NCI-H524 treated with DMSO at 0.1 percent for 48 hours (cell line): ENCODE measurements at regions not wholly inside any gene's neighbourhood (a gene's known extent, or its start where the extent isn't known, plus 50 kb on each side); places are given as distances from the start of the nearest gene placed in this dataset.
"Not testable (repeated sequence)": the region's sequence is repeated elsewhere in the genome, so short reads cannot be mapped to it uniquely, and the experiment has no call there.

Experiments used
- DNase-seq: peaks from one replicate; lab custom pipeline; 2025; lab: John Stamatoyannopoulos, UW

DNA sequence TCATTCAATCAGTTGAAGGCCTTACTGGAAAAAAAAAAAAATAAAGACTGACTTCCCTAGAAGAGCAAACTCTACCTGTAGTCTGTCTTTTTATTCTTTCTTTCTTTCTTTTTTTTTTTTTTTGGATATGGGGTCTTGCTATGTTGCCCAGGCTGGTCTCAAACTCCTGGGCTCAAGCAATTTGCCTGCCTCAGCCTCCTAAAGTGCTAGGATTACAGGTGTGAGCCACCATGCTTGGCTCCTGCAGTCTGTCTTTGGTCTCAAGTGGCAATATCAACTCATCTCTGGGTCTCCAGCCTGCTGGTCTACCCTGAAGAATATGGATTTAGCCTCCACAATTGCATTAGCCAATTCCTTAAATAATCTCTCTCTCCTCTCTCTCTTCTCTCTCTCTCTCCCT, 167.7 kb upstream of the P2RY1 start:
- DNase-seq = no peak

DNA sequence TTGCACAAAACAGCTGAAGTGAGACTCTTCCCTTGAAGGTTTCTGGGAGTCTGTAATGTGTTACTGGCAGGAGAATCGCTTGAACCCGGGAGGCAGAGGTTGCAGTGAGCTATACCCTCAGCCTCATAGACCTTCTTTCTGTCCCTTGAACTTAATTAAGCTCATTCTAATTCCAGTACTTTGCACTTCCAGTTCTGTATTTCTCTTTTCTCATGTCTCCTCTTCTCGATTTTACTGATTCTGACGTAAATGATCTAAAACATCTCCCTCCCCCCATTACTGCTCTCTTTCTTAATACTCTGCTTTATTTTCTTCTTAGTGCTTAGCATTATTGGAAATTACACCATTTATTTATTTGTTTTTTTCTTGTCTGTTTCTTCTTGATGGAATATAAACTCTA, 165.4 kb upstream of the P2RY1 start:
- no peak for DNase-seq

DNA sequence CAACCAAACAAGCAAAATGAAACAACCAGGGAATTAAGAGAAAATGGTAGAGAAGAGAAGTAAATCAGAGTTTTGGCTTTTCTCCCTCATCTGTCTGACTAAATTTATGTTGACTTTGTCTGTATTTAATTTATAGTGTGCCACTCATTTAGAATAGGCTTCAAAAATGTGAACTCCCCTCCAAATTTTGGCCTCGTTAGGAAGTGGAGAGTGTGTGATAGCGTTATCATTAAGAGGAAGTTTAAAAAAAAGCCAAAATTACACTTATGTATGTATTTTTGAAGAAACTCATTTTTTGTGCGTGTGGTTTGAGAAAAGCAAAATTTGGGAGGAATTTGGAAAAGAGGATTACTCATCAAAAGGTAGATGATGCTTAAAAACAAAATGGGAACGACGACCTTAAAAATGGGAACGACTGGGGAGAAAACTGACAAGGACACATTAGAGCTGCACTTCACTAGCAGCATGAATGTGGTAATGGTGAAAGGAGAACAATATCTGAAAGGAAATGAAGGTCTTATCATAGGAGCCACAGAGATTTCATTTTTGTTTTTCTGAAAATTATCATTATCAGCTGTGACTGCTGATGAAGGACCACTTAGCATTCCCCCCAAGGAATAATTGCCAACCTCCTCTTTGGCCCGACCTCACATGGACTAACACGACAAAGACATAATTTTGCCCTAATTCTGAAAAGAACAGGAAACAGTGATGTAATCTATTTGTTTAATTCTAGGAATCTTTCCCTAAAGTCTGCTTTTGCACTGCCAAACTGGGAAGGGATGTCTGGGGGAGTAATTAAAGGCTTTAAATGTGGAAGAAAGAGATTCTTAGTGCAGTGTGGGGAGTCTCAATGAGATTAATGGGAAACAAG, 163.2 kb upstream of the P2RY1 start:
- no peak for DNase-seq

DNA sequence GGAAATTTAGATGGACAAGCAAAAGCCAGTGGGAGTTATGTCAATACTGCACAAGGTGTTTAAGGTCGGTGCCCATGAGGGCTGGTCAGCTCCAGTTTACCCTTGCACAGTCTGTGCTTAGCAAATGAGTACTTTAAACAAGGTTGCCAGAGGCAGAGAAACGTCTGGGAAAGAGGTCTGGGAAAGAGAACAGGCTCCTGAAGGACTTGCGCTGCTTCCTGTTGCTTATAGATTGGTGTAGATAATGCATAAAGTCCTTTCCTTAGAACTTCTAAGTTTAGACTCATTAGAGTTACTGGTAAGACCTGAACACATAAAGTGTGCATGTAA, 162.6 kb upstream of the P2RY1 start:
- DNase-seq = no peak

DNA sequence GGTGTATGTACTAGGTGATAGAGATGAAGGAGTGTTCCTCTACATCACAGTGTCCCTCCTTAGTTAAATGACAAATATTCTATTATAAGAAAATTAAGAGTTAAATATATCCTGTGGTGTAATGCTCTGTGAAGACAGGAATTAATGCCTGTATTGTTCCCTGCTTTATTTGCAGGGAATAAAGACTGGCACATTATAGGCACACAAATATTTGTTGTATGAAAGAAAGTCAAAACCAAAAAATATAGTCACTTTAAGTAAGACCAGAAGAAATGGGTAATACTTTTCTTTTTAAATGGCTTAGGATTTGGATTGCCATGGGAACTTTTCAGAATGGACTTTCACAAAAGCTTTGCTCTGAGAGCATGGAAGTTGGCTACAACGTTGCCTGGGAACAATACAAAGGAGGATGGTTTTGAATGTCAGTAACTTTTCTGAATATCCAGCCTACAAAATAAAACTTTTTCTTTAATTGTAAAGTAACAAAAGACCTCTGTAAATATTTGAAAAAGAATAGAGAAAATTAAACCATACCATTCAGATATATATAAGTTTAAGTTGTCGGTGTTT, 158.0 kb upstream of the P2RY1 start:
- DNase-seq = no peak

DNA sequence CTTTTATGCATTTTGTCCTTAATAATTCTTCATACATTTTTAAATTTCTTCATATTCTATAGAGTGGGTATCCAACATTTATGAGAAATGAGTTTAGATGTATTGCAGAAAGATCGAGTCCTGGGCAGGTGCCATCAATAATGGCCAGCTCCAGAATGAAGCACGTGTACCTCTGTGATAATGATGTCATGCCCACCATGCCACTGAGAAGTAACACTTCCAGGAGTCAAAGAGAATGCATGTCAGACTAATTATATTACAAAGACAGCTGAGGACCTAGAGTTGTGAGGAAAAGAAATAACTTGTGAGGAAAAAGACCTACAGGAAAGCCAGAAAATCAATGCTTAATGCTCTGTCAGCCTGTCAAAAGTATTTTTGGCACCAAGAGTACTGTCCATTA, 157.4 kb upstream of the P2RY1 start:
- no peak for DNase-seq

DNA sequence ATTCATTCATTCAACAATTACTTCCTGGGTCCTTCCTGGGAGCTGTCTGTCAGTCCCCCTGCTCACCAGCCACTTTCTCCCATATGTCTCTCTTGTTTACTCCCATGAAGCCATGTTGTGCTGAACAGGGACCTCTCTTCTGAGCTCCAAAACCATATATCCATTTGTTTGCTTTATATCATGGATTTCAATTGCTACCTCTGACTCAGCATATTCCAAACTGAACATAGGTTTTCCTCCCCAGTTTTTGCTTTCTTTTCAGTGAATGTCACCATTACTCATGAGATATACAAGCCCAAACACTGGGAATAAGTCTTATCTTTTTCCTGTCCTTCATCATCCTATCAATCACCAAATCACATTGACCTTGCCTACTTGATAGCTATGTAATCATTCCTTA, 152.5 kb upstream of the P2RY1 start:
- no peak for DNase-seq

DNA sequence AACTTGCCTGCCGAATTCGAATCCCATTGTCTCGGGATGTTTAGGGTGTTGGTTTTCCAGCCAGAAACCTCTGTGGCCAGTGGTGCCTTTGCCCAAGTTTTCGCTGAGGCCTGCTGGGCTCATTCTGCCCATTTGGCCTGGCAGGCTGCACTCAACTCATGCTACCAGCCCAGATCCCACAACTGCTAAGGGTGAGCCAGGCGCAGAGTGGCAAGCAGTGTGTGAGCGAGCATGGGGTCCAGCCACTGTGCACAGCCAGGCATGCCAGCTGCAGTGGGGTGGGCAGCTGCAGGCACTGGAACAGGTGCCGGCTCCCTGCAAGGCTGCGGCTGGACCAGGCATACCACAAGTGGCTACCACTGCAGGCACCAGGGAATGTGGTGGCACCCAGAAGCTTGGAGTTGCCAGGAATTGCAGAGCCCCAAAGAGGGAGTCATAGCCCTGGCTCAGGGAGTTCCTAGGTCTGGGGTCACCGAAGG, 151.4 kb upstream of the P2RY1 start:
- no peak for DNase-seq

DNA sequence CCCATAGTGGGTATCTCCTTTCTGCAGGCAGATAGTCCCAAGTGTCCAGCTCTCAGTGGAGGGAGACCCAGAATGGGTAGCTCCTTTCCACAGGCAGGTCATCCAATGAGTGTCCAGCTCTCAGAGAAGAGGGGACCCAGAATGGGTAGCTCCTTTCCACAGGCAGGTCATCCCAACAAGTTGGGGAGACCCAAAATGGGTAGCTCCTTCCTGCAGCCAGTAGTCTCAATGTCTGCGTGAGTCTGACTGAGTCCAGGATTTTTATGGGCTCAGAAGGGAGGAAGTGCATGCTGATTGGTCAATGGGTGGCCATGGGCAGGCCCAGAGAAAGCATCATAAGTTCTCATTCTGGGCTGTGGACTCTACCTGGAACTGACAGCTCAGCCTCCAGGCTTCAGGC, 150.7 kb upstream of the P2RY1 start:
- DNase-seq = no peak

DNA sequence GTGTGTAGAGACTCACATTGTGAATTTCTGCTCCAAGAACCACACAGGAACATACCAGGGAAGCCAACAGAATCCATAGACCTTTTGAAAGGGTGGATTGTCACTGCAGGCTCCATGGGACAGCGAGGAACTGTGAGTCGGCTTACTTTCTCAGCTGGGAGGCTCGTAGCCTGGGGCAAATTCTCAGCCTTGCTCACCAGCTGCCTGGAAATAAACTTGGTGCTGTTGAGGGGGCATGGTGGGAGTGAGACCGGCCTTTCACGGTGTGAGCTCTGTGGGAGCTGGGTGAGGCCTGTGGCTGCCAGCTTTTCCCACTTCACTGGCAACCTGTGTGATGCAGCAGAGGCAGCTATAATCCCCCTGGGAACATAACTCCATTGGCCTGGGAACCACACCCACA, 146.6 kb upstream of the P2RY1 start:
- DNase-seq = no peak

DNA sequence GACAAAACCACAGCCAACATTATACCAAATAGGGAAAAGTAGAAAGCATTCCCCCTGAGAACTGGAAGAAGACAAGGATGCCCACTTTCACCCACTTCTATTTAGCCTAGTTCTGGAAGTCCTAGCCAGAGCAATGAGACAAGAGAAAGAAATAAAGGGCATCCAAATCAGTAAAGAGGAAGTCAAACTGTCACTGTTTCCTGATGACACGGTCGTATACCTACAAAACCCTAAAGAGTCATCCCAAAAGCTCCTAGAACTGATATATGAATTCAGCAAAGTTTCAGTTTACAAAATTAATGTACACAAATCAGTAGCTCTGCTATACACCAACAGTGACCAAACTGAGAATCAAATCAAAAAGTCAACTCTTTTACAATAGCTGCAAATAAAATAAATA, 142.6 kb upstream of the P2RY1 start:
- not testable (repeated sequence) for DNase-seq

DNA sequence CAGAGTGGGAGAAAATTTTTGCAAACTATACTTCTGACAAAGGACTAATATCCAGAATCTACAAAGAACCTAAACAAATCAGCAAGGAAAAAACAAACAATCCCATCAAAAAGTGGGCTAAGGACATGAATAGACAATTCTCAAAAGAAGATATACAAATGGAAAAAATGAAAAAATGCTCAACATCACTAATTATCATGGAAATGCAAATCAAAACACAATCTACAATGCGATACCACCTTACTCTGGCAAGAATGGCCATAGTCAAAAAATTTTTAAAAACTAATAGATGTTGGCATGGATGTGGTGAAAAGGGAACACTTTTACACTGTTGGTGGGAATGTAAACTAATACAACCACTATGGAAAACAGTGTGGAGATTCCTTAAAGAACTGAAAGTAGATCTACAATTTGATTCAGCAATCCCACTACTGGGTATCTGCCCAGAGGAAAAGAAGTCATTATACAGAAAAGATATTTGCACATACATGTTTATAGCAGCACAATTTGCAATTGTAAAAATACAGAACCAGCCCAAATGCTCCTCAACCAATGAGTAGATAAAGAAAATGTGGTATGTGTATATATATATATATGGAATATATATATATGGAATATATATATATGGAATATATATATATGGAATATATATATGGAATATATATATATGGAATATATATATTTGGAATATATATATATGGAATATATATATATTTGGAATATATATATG, 141.2 kb upstream of the P2RY1 start:
- DNase-seq = not testable (repeated sequence)

DNA sequence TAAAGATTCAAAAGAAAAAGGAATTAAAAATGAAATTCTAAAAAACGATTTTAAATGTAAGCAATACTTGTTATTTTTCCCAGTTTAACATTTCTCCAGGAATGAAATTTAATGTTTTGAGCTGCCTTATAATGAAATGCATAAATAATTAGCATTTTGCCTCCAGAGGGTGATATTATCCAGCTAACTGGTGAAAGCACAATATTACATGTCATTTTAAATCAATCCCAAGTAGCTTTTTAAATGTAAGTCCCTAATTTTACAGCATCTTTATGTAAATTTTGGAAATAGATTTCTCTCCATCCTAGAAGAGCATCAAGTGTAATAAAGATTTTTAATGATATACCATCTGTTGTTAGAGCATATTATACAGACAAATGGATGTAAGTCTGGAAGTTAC, 139.1 kb upstream of the P2RY1 start:
- DNase-seq = no peak

DNA sequence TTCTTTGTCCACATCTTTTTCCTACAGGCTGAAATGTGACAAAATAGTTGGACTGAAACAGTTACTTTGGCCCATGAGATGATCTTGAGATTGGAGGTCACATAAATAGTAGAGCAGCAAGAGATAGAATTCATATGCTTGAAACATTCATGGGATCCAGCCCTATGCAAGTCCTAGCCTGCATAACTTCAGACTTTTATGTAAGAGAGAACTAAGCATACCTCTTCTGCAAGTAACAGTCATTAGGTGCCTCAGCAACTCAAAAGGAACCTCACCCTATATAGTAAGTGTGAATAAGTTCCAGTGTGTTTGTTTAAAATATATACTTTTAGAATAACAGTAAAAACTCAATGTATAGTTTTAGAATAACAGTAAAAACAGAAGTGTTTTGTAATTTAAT, 138.0 kb upstream of the P2RY1 start:
- no peak for DNase-seq

DNA sequence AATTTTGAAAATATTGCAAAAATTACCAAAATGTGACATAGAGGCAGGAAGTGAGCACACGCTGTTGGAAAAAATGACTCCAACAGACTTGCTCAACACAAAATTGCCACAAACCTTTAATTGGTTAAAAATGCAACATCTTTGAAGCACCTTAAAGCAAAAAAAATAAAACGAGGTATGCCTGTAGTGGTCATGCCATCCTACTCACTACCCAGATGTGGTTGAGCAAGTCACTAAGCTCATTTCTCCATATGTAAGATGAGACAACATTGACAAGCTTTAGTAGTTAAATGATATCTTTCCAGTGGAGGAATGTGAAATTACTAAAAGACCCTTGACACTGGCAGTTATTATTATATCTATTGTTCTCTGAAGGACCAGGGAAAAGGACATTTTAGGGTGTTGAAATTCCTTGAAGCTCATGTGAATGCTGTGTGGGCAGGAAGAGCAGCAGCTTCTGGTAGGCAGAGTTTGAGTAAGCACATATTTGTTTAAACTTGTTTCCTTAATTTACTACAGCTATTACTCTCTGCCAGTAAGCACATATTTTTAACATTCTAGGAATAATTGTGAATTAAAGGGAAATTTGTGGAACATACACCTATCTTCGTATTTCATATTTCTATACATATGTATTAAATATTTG, 131.6 kb upstream of the P2RY1 start:
- no peak for DNase-seq

DNA sequence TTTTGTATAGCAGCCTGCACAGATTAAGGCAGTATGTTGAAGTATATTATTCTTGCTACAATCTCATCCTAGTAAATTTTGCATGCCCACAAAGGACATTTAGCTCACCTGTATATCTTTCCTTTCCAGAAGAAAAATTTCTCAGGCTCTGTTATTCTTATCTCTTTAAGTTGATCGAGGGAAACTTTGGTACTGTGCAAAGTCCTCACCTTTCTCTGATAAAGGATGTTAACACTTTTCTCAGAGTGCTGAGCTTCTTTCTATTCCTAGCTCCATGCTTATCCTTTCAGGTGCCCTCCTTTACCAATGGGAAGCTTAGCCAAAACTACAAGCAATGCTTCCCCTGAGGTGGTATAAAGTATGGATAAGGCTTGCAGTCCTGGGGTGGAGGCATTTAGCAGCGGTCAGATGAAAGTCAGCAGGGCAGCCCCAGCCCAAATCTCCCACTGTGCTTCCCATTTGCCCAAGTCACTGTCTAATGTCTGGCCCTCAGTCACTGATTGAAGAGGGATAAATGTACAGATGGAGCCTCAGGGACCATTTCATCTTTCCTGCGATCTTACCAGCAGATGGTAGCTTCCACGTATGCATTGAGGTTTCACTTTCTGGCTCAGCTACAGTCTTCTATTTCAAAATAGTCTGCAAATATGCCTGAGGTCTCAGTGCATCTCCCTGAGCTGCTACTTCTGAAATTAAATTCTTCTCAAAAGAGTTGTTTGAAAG, 127.8 kb upstream of the P2RY1 start:
- peak; percentile 72 for DNase-seq

DNA sequence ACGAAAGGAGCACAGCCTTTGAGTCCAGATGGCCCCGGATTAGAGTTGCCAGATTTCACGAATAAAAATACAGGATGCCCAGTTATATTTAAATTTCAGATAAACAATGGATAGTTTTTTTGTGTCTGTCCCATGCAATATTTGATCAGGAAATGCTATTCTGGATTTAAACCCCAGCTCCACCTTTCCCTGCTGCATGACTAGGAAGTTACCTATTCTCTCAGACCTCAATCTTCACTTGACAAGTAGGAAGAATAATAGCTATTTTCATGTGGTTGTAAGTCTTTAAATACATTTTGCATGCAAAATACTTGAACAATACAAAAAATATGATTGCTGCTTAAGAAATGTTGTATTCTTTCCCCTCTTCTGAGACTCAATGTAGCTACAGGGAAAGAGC, 125.3 kb upstream of the P2RY1 start:
- DNase-seq = no peak

DNA sequence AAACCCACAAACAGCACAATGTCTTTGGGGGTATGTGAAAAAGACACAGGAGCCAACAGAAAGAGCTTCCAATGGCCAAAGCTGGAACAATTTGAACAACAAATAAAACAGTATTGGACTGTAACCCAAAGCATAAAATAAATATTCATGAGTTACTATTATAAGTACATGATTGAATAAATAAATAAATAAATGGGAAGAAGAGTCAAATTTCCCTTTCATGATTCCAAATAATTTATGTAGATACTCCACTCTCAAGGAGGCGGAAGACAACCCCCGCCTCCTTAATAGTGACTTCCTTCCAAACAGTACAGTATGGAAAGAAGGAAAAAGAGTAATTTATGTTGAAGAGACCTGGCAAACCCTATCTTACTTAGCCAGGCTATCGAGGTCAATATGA, 124.4 kb upstream of the P2RY1 start:
- DNase-seq = no peak

DNA sequence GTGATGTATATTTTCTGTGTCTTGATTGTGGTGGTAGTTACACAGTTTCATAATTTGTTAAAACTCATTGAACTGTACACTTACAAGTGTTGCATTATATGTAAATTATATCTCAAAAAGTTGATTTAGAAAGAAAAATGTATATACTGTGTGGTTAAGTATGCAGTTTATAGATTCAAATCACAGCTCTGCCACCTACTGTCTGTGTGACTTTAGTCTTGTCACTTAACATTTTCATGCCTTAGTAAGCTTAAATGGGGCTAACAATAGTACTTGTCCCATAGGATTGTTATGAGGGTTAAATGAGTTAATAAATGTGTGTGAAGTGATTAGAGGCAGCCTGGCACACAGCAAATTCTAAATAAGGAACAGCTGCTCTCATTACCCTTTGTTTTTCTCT, 120.9 kb upstream of the P2RY1 start:
- no peak for DNase-seq

DNA sequence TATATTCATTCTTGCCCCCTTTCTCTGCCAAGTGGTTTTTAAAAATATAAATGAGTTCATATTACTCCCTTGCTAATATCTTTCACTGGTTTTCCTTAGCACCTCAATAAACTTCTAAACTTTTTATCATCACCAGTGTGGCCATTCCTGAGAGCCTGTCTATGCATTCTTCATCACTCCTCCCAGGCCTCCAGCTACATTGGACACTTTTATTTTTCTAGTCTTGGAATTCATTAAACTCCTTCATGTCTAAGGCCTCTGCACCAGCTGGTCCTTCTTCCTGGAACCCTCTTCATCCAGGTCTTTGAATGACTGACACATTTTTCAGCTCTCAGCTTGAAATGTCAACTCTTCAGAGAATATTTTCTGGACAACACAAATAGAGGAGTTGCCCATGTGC, 120.4 kb upstream of the P2RY1 start:
- no peak for DNase-seq

DNA sequence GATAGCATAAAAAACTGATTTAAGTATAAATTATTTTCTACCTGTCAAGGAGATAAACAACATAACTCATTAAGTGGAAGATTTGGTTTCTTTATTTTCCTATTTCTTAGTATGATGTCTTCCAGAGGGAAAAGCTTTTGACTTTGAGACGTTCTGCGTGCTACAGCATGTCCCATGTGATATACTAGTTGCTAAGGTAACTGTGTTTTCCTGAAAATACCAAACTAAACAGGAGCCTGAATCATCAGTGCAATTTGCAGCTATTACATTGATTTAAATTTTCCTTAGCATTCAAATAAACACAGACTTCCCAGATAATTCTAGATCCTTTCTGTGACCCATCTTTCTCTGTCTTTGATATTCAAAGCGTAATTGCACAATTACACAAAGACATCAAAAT, 117.7 kb upstream of the P2RY1 start:
- no peak for DNase-seq

DNA sequence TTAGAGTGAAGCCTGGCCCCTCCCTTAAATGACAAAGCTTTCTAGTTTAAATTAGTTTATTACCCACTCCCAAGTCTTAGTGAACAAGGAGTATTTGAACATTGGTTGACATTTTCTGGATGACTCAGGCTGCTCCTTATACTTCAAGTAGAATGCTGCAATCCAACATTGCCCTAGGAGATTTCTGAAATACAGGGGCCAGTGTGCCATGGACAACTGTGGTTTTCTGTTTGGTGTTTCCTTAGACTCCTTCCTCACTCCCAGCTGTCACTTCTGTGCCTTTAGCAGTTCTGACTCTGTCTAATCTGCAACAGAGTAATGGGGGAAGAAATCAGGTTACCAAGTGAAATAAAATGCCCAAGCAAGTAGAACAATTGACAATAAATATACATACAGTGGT, 116.1 kb upstream of the P2RY1 start:
- no peak for DNase-seq
